ENCODE measurements at regions not wholly inside any gene's neighbourhood (a gene's known extent, or its start where the extent isn't known, plus 50 kb on each side); places are given as distances from the start of the nearest gene placed in this dataset.
"Not testable (repeated sequence)": the region's sequence is repeated elsewhere in the genome, so short reads cannot be mapped to it uniquely, and the experiment has no call there.

GRCh38 chr17:74118504-74118903 lies 85.0 kb upstream of the RPL38 start:
- DNase-seq (ENCODE audit: low read depth) = no peak

- DNase-seq (ENCODE audit: low read depth) = no peak
These were observed 84.4 kb upstream of the RPL38 start for GRCh38 chr17:74119049-74119580.

- DNase-seq (ENCODE audit: low read depth) = no peak
These were observed 83.5 kb upstream of the RPL38 start for GRCh38 chr17:74119965-74120364.

- no peak for DNase-seq (ENCODE audit: low read depth)
These were observed 80.1 kb upstream of the RPL38 start for GRCh38 chr17:74123350-74123749.

- DNase-seq (ENCODE audit: low read depth) = no peak
These were observed 79.5 kb upstream of the RPL38 start for GRCh38 chr17:74123866-74124444.

- DNase-seq (ENCODE audit: low read depth) = no peak
These were observed 78.3 kb upstream of the RPL38 start for GRCh38 chr17:74125156-74125555.

GRCh38 chr17:74126179-74126900 lies 77.1 kb upstream of the RPL38 start:
- DNase-seq (ENCODE audit: low read depth) = no peak

GRCh38 chr17:74126959-74127358 lies 76.5 kb upstream of the RPL38 start:
- DNase-seq (ENCODE audit: low read depth) = no peak

GRCh38 chr17:74128456-74129211 lies 74.8 kb upstream of the RPL38 start:
- DNase-seq (ENCODE audit: low read depth) = no peak

- not testable (repeated sequence) for DNase-seq (ENCODE audit: low read depth)
These were observed 73.7 kb upstream of the RPL38 start for GRCh38 chr17:74129800-74130199.

- no peak for DNase-seq (ENCODE audit: low read depth)
These were observed 73.2 kb upstream of the RPL38 start for GRCh38 chr17:74130276-74130675.

GRCh38 chr17:74130841-74131240 lies 72.6 kb upstream of the RPL38 start:
- no peak for DNase-seq (ENCODE audit: low read depth)

GRCh38 chr17:74132354-74132753 lies 71.1 kb upstream of the RPL38 start:
- no peak for DNase-seq (ENCODE audit: low read depth)

- DNase-seq (ENCODE audit: low read depth) = no peak
These were observed 69.7 kb upstream of the RPL38 start for GRCh38 chr17:74133740-74134139.

GRCh38 chr17:74134234-74134633 lies 69.2 kb upstream of the RPL38 start:
- DNase-seq (ENCODE audit: low read depth) = not testable (repeated sequence)

GRCh38 chr17:74134991-74135390 lies 68.5 kb upstream of the RPL38 start:
- no peak for DNase-seq (ENCODE audit: low read depth)

- DNase-seq (ENCODE audit: low read depth) = no peak
These were observed 67.9 kb upstream of the RPL38 start for GRCh38 chr17:74135391-74136167.

GRCh38 chr17:74137416-74137815 lies 66.1 kb upstream of the RPL38 start:
- no peak for DNase-seq (ENCODE audit: low read depth)

- DNase-seq (ENCODE audit: low read depth) = no peak
These were observed 64.4 kb upstream of the RPL38 start for GRCh38 chr17:74139120-74139519.

GRCh38 chr17:74140282-74140681 lies 63.2 kb upstream of the RPL38 start:
- DNase-seq (ENCODE audit: low read depth) = no peak

GRCh38 chr17:74141612-74142011 lies 61.9 kb upstream of the RPL38 start:
- no peak for DNase-seq (ENCODE audit: low read depth)

- not testable (repeated sequence) for DNase-seq (ENCODE audit: low read depth)
These were observed 60.2 kb upstream of the RPL38 start for GRCh38 chr17:74143318-74143717.

Data from stimulated activated CD8-positive, alpha-beta memory T cell treated with anti-CD3 and anti-CD28 coated beads, Interleukin-12 subunit alpha, Interleukin-12 subunit beta, amount 100 ng/mL, for 1 hour (primary cell).